ENCODE measurements at regions not wholly inside any gene's neighbourhood (a gene's known extent, or its start where the extent isn't known, plus 50 kb on each side); places are given as distances from the start of the nearest gene placed in this dataset.

GRCh38 chr13:99124046-99124400 is 76.6 kb upstream of the UBAC2 start:
- Histone ChIP-seq H3K4me3 (ENCODE audit: low read length) (peak overlapping the region; percentile 49; the same call in 1 of the 2 replicates), H2AFZ (ENCODE audit: low read depth, low read length) (no peak overlapping the region), H3K79me2 (ENCODE audit: low read length) (no peaks in the 10 kb centered on the region), H3K36me3 (replicated peaks; ENCODE audit: low read depth, low read length) (peaks cover 15% of the 10 kb centered on the region), H3K27ac (ENCODE audit: low read length) (peak overlapping the region; percentile 81), H3K4me1 (ENCODE audit: low read length) (peaks cover 70% of the 10 kb centered on the region), H3K9me3 (ENCODE audit: insufficient read depth, low read length) (peaks cover 12% of the 10 kb centered on the region), H3K4me2 (ENCODE audit: low read length) (peak overlapping the region; percentile 65), H4K20me1 (ENCODE audit: insufficient read depth, low read length) (no peaks in the 10 kb centered on the region), H3K9ac (ENCODE audit: low read length) (peak overlapping the region; percentile 55; the same call in 1 of the 2 replicates), H3K27me3 (ENCODE audit: low read depth, low read length) (no peaks in the 10 kb centered on the region)
- no peak for TF ChIP-seq EZH2phosphoT487 (IDR thresholded peaks at IDR 0.05; ENCODE audit: low read depth)
- TF ChIP-seq, protein P1, sequence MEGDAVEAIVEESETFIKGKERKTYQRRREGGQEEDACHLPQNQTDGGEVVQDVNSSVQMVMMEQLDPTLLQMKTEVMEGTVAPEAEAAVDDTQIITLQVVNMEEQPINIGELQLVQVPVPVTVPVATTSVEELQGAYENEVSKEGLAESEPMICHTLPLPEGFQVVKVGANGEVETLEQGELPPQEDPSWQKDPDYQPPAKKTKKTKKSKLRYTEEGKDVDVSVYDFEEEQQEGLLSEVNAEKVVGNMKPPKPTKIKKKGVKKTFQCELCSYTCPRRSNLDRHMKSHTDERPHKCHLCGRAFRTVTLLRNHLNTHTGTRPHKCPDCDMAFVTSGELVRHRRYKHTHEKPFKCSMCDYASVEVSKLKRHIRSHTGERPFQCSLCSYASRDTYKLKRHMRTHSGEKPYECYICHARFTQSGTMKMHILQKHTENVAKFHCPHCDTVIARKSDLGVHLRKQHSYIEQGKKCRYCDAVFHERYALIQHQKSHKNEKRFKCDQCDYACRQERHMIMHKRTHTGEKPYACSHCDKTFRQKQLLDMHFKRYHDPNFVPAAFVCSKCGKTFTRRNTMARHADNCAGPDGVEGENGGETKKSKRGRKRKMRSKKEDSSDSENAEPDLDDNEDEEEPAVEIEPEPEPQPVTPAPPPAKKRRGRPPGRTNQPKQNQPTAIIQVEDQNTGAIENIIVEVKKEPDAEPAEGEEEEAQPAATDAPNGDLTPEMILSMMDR (IDR thresholded peaks at IDR 0.05; ENCODE audit: low read depth, low read length): no peak

DNA sequence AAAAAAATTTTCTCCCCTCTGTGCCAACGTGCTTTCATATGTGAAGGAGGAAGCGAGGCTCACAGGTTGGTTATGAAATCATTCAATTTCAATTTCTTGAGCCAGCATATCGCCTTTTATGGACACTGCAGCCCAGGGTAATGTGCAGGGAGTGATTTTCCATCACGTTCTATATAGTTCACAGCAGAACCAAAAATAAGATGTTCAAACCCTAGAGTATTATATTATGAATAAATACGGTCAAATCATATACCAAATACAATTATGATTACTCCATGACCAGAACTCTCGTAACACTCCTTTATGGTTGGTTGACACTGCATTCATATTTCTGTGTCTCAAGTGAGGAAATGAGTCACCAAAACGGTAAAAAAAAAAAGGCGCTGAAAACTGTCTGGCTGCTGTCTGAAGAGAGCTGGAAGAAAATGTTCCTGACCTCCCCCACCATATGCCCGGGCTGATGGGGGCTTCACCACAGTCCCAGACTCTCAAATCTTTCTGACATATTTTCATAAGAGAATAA is 75.8 kb upstream of the UBAC2 start:
- Histone ChIP-seq H3K4me3 (ENCODE audit: low read length) (peak overlapping the region; percentile 49), H2AFZ (ENCODE audit: low read depth, low read length) (0 out of 2 replicates have a peak overlapping the region, but pooled peaks have one; percentile 11), H3K27me3 (ENCODE audit: low read depth, low read length) (no peaks in the 10 kb centered on the region), H3K27ac (ENCODE audit: low read length) (peak overlapping the region; percentile 81), H3K36me3 (replicated peaks; ENCODE audit: low read depth, low read length) (peaks cover 12% of the 10 kb centered on the region), H3K9me3 (ENCODE audit: insufficient read depth, low read length) (peaks cover 12% of the 10 kb centered on the region), H3K9ac (ENCODE audit: low read length) (peak overlapping the region; percentile 55), H3K4me1 (ENCODE audit: low read length) (peaks cover 64% of the 10 kb centered on the region), H4K20me1 (ENCODE audit: insufficient read depth, low read length) (no peaks in the 10 kb centered on the region), H3K4me2 (ENCODE audit: low read length) (peak overlapping the region; percentile 65), H3K79me2 (ENCODE audit: low read length) (no peaks in the 10 kb centered on the region)
- TF ChIP-seq EZH2phosphoT487 (IDR thresholded peaks at IDR 0.05; ENCODE audit: low read depth): no peak
- TF ChIP-seq, protein P1 (IDR thresholded peaks at IDR 0.05; ENCODE audit: low read depth, low read length): no peak

DNA sequence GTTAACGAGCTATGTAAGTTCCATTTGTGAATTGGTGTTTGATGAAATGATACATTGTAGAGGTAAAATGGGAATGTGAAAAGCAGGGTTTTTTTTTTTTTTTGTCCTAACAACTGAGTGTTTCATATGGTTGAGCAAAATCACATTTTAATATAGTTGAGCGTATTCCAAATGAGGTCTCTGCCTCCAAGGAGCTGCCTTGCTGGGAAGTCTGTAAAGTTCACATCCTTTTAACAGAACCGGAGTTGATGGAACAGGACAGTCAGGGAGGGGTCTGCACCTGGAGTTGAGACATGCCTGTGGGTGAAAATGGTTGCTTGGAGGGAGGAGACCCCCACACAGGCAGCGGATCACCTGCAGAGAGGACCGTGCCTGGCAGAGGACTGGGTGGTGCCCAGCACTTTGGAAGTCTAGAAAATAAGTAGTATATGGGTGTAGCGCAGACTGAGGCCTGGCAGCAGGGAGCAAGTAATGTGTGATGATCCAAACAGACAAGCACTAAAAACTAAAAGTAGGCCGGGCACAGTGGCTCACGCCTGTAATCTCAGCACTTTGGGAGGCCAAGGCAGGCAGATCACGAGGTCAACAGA is 75.2 kb upstream of the UBAC2 start:
- Histone ChIP-seq H3K36me3 (replicated peaks; ENCODE audit: low read depth, low read length) (peaks cover 9% of the 10 kb centered on the region), H3K79me2 (ENCODE audit: low read length) (no peaks in the 10 kb centered on the region), H3K4me1 (ENCODE audit: low read length) (peaks cover 58% of the 10 kb centered on the region), H2AFZ (ENCODE audit: low read depth, low read length) (no peak overlapping the region), H3K4me3 (ENCODE audit: low read length) (peak overlapping the region; percentile 49), H3K27ac (ENCODE audit: low read length) (peak overlapping the region; percentile 81), H3K9ac (ENCODE audit: low read length) (peak overlapping the region; percentile 55), H3K9me3 (ENCODE audit: insufficient read depth, low read length) (peaks cover 10% of the 10 kb centered on the region), H3K4me2 (ENCODE audit: low read length) (peak overlapping the region; percentile 65), H3K27me3 (ENCODE audit: low read depth, low read length) (no peaks in the 10 kb centered on the region), H4K20me1 (ENCODE audit: insufficient read depth, low read length) (no peaks in the 10 kb centered on the region)
- no peak for TF ChIP-seq EZH2phosphoT487 (IDR thresholded peaks at IDR 0.05; ENCODE audit: low read depth)
- TF ChIP-seq, protein P1 (IDR thresholded peaks at IDR 0.05; ENCODE audit: low read depth, low read length): no peak

- no peak for TF ChIP-seq EZH2phosphoT487 (IDR thresholded peaks at IDR 0.05; ENCODE audit: low read depth)
- TF ChIP-seq, protein P1 (IDR thresholded peaks at IDR 0.05; ENCODE audit: low read depth, low read length): no peak
- Histone ChIP-seq H4K20me1 (ENCODE audit: insufficient read depth, low read length) (no peaks in the 10 kb centered on the region), H3K27ac (ENCODE audit: low read length) (no peak overlapping the region), H3K4me1 (ENCODE audit: low read length) (peaks cover 45% of the 10 kb centered on the region), H3K4me3 (ENCODE audit: low read length) (no peak overlapping the region), H3K9ac (ENCODE audit: low read length) (no peak overlapping the region), H3K4me2 (ENCODE audit: low read length) (peak overlapping the region; percentile 1; the same call in 1 of the 2 replicates), H2AFZ (ENCODE audit: low read depth, low read length) (no peak overlapping the region), H3K27me3 (ENCODE audit: low read depth, low read length) (no peaks in the 10 kb centered on the region), H3K9me3 (ENCODE audit: insufficient read depth, low read length) (no peaks in the 10 kb centered on the region), H3K36me3 (replicated peaks; ENCODE audit: low read depth, low read length) (no peaks in the 10 kb centered on the region), H3K79me2 (ENCODE audit: low read length) (no peaks in the 10 kb centered on the region)
These were observed 73.8 kb upstream of the UBAC2 start for GRCh38 chr13:99126821-99127220.

Measured in OCI-LY3 (cell line).